DMS53 treated with DMSO at 0.1 percent for 48 hours (cell line): ENCODE measurements at regions not wholly inside any gene's neighbourhood (a gene's known extent, or its start where the extent isn't known, plus 50 kb on each side); places are given as distances from the start of the nearest gene placed in this dataset.

Source experiments
- DNase-seq: peaks from one replicate; lab custom pipeline; 2025; ENCODE audit not compliant: unreplicated experiment; lab: John Stamatoyannopoulos, UW

DNA sequence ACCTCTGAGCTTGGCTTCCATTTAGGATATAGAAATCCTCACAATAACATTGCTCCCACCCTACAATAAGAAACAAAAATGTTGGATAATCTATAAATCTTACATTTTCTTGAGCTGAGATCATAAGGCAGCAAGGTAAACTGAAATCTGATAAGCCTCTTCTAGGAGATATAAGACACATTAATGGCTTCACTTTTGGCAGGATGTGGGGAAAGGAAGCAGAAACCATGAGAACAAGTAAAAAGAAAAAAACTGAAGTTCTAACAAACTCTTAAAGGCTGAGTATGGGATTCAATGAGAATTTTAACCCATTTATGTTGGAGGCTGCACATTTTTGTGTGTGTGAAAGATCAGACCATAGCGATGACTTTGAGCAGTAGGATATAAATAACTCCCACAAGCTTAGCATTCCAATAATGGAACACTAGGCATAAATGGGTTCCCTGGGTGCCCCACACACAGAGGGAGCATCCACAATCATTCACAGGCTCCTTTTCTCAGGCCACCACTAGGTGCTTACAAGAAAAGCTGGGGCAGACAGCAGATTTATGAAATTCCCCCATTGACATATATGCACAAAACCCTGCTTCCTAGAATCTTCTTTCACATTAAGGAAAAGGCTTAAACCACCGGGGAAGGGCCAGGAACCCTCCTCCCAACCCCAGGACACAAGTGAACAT, 564.9 kb upstream of the MGMT start:
- DNase-seq, result no peak

DNA sequence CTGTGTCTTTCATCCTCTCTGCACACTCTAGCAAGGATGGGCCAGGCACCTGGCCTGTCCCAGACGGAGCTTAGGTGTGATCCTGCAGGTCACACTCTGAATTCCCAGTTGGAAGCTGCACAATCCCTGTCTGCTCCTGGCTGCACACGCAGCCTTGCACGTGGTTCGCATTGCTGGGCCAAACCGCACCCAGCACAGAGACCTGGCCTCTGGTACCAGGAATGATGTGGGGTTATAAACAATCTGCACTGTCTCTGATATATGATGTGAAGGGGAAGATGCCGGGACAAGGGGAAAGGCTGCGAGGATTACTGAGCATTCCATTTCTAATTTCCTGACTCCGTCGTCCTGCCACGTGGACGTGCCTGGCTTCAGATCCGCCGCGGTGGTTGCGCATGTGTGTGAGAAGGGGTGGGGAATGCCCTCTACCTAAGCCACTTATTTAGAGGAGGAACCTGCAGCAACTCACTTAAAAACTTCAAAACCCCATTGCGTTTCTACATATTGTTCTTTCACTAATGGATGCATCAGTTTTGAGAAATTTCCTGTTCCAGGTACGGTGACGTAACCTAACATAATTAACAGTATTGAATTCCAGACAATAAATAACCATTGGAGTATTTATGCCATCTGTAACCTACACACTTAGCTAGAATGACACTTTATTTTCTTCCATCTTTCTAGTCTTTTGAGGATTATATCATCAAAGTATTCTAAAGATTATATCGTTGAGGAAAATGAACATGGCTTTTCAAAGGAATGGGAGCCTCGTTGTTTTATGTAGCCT, 559.7 kb upstream of the MGMT start:
- DNase-seq, result no peak

DNA sequence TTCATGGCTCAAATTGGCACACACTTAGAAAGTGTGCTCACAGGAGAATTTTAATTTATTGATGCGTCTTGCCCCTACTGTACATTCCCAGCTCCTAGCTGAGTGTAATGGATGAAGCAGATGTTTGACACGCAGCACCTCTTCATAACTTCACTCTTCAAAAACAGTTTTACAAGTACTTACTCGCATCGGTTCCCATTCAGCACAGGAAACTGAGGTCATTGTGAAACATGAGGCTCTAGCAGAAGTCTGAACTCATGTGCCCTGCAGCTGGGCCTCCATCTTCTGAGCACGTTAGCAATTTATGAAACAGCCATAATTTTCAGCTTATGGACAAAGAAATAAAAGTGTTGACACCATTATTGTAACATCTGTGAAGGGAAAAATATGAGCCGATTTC, 558.9 kb upstream of the MGMT start:
- no peak for DNase-seq

DNA sequence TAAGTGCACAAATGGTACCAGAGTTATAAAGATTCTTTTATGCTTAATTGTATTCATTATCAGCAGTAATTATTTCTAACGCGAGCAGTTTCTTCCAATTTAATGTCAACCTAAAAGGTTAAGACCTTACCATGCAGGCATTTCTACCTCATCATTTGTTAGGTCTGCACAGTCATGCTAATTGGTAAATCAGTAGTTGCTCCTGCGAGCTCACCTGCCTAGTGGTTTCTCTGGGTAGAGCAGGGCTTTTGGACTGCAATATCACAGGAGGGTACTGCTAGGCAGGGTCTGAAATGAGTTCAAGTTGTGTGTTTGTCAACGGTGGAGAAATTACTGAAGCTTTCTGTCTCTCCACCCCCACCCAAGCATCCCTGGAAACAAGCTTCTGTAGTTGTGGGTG, 558.5 kb upstream of the MGMT start:
- DNase-seq, result no peak

DNA sequence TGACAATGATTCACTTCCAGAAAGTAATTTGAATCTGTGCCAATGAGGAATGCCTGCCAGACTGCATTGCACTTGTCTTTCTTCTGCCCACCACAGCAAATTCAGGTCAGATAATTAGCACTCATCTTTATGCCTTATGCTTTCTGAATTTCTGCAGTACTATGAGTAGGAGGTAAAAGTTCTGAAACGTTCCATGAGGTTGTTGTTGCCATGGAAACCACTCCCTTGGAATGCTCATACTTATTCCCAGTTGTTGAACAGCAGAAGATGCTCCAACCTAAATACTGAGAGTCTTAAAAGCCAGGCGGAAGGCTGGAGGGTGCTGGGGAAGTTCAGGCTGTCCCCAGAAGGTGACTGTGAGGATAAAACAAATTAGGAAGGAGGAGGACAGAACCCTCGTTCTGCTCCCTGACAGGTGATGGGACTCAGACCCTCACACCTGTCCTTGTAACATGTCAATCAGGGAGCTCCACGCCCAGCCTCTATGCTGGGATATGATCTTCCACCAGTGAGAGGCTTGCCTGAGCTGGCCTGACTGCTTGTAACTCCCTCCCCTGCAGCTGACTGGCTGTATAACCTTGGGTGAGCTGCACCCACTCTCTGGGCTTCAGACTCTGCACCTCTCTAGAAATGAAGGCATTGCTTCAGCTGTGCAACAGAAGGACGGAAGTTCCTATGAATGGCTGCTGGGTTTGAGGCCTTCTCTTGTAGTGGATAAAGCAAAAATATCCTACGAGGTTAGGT, 554.3 kb upstream of the MGMT start:
- no peak for DNase-seq

DNA sequence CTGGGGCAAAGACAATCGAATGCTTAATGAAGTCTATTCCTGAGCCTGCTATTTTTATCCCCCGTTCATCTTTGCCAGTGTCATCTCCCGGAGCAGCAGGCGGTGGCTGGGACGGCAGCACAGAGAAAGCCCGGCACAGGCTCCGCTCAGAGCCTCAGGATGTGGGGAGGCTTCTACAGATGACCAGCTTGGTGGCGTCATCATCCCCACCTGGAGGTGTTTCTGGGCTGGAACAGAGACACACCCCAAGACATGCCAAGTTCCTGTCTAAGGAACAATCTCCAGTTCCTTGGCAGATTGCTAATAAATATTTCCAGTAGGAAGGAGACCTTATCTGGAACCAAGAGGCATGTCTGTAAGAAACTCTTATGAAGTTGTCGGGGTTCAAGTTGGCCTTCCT, 552.4 kb upstream of the MGMT start:
- DNase-seq, result no peak

DNA sequence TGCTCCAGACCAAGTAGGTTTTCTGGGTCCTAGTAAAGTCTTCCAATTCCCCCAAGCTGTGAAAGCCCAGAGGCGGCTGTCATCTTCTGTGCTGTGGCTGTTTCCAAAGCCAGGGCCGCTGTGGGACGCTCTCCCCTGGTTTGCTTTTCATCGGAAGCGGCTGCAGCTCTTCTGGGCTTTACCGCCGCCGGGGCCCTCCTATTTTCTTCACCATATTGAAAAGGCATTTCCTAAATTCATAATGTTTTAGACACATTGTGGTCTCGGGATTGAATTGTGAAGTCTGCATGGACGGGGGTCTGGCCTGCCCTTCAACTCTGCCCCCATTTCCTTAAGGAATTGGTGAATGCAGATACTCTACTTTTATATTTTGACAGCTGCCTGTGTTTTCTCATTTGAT, 551.4 kb upstream of the MGMT start:
- no peak for DNase-seq

DNA sequence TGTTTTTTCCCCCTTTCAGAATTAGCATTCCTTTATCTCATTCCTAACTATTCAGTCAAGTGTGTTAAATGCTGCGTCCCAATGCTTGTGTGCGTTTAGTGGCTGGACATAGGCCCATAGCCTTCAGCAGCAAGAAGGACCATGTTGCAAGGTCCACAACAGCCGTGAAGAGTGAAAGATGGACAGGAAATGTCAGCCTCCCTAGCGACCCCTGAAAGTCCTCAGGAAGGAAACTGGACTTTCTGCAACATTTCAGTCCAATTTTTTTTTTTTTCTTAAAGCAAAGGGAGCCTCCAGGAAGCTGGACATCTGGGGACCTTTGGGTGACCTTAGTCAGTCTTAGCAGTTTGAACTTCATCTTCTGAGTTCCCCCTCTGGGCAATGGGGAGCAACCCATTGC, 550.7 kb upstream of the MGMT start:
- DNase-seq, result no peak

DNA sequence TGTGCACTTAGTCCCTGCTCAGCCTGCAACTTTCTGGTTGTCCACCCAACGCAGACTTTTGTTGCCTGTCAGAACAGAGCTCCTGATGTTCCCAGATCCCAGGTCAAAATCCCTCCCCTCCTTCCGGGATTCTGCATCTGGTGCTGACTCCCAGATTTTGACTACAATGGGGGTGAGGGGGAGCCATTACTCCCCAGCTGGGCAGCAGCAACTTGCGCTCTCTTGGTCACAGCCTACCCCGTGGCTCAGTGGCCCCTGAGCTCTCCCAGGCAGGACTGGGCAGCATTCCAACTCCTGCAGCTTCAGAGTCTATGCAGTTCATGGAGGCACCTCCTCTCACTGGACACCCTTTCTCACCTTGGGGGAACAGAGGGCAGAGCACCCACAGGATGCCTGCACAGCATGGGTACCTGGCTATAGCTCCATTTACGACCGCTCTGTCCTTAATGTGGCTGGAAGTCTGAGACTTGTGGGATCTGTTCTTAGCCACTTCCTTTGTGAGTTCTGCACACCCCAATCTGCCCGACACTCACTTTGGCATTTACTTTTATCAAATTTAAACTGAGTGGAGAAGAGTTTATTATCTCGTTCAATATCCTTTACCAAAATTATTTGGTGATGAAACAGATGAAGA, 545.5 kb upstream of the MGMT start:
- no peak for DNase-seq

DNA sequence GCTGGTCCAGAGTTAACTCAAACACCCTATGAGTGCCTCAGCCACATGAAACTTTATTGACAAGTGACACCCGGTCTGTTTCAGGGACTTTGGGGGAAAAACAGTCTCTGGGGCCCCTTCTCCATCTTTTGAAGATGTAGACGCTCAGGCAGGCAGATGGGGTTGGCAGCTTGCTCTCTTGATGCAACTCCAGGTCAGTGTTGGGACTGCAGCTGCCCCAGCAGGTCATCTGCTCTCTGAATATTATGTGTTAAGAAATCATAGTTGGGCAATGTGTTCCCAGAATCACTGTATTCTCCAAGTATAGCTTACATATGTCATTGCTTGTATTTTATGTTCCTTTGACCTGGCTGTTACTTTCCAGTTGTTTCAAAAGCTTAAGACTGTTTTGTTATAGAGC, 544.9 kb upstream of the MGMT start:
- no peak for DNase-seq

DNA sequence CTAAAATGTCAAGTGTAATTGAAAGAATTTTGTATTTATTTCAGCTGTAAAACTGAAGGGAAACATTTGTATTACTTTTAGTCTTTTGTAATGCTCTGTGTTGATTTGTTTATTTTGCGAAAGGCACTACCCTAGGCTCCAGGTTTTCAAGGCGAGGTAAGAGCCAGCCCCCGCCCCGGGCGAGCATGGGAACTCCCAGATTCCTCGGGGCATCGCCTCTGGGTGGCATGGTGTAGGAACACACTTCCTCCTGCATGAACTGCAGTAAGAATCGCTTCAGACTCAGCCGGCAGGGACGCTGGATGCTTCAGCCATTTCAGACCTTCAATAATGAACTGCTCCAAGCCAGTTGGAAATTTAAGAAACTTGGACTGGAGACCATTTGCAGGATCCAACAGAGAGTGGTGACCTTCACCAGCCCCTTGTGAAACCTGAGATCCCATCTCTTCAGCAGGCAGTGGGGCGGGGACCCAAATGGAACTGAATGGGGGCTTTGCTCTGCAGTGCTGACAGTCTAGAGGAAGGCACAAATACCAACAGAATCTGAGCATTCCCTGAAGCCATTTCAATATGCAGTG, 544.3 kb upstream of the MGMT start:
- no peak for DNase-seq

DNA sequence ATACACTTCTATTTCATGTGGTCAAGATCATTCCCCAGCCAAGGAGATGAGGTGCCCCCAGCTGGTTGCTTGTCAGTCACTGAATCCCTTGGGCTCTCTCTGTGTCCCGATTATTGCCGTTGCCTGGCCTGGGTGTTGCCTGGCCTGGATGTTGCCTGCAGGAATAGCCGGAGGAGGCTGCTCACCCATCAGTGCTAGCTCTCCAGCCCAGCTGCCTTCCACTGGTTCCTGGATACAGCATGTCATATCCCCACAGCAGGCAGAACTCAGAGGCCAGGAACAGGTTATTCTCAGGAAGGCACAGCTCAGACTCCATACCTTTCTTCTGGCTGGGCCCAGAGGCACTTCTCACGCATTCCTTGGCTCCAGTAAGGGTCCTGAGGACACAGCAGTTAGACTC, 542.1 kb upstream of the MGMT start:
- DNase-seq, result no peak

DNA sequence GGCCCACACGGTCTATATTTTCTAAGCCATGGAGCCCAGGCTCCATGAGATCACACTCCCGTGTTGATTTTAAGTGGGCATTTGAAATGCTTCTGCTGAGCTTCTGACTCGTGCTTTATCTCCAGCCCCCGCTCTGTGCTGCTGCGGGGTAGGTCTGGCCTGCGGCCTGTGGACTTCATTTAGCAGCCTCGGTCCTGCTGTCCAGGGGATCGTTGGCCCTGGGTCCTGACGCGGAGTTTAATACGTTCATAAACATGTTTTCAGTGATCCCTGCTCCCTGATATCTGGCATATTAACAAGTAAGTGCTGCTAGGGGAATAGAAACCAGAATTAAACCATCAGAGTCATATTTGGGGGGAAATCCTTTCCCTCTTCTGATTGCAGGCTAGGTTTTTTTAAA, 540.3 kb upstream of the MGMT start:
- DNase-seq, result no peak

DNA sequence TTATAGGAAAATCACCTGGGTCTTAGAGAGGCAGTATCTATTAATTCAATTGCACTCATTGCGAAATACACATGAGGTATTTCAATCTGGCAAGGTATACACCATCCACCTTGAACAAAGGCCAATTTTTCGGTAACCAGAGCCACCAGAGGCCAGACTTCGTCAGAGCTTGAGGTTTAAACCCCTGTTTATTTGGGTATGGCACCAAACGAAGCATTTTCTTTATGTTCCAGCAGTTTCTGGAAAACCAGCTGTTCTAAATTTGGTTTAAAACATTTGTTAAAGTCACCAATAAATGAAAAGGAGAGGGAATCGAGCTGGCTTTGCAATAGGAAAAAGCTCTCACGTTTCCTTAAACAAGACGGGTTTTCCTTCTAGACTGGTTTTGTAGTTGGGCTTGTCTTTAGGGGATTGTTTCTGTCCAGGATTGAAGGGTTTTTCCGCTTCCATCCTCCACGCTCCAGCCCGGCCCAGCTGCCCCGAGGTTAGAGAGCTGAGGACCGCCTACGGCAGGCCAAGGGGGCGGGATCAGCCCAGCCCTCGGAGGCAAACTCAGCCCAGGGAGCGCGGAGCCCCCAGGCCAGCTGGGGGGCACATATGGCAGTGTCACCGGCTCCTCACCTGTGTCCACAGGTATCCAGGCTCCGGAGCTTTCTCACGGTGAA, 539.4 kb upstream of the MGMT start:
- no peak for DNase-seq

DNA sequence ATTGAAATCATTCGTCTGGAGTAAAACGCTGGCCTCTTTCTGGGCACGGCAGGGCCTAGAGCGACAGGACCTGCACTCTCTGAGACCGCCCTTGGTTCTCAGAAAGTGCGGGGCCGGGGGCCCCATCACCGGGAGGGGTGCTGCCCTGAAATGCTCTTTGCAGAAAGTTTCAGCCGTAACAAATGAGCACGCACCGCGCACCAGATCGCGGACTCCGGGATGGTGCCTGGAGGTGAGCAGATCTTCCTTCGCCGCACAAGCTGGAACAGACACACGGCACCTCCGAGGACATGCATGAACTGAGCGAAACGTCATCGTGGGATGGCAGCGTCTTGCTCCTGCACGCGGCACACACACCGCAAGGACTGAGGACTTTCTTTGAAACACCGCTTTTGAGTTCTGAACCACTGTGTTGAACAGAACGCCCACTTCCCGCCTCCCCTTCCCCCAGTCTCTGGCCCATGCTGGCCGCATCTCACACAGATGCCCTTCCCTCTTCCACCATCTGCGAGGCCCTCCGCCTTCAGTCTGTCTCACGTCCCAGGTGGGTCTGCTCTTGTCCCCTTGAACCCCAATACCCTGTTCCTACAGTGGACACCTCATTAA, 538.7 kb upstream of the MGMT start:
- no peak for DNase-seq

DNA sequence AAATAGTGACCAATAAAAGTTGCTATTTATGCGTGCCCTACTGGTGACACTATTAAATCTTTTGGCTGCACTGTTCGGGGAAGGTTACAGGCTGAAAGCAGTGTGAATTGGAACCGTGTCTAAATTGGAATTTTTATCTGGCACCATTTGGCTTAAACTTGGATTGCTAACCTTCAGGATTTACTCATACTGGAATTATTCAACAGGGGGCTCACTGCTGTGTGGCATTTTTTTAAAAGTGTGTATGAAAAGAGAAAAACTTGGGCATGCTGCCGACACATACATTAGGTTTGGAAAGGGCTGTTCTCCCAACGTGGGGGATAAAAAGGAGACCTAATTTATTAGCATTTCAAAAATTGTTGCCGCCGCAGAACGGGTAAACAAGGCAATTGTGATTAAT, 537.9 kb upstream of the MGMT start:
- DNase-seq, result no peak

DNA sequence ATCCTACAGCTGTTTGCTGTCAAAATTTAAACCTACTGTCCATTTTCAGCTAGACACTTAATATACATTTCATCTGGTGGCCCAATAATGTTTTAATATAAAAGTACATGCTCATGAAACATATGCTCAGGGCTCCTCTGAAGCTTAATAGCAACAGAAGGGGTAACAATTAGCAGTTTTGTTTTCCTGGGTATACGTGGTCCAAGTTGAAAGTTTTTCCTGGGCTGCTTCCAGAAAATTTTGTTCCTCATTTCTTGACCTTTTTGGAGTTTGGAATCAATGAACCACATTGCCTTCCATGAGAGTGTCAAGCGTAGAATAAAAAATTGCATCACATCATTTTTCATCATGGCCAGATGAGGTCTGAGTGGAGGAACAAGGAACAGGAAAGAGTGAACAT, 537.3 kb upstream of the MGMT start:
- no peak for DNase-seq

DNA sequence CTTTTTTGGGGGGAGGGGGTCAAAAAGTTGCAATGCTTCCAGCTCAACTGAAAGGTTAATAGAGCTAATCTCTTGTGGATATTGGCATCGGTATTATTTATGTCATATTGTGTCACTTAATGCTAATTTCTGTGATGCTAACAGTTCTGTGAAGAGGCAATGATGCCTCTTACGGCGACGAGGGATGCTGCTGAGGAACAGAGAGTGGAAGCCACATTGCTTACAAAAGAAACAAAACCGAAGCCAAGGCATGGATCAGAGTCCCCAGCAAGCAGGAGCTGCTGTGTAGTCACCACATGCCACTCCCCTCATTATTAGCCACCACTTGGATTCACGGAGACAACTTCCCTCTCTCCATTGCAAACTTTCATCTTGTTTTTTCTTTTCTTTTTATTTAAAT, 536.5 kb upstream of the MGMT start:
- DNase-seq, result no peak

DNA sequence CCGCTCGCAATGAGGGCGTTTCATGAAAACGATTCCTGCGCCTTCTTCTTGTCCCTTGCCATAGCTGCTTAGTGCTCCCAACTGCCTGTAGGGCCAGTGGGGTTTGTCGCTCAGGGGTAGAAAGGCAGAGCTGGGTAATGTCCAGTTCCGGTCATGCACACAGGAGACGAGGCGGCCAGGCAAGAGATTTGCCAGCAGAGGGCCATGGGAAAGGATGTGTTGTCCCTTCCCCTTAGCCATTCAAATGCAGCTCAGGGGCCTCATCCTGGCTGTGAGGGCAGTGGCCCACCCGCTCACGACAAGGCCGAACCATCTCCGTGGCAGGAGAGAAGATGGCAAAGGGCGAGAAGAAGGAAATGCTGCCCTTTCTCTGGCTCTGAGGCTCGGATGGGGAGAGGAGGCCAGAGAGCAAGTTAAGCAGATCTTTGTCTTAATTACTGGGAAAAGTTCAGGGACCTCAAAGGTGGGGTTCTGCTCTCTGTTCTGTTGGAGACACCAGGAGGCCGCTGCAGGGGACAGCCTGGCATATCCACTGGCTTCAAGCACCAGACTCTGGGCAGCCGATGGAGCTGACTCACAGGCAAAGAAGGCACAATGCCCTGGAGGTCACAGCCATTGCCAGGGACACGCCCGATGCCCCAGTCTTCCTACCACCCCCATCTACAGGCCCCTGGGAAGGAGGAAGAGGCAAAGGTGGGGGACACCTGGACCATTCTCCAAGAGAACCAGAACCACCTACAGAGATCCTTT, 534.8 kb upstream of the MGMT start:
- no peak for DNase-seq

DNA sequence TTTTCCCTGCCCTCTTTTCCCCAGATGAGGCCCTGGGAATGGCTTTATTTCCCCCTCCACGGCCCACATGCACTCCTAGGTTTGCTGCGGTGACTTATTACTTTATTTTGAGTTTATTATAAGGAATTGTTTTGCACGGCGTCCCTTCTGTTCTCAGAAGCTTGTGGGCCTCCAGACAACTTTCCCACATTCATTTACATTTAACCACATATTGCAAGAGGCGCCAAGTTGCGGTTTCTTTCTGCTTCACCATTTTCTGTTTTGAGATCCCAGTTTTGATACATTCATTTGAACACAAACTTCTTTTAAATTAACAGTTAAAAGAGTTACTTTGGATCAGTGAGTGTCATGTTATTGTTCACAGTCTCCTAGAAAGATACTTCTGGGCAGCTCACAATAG, 532.5 kb upstream of the MGMT start:
- no peak for DNase-seq
